HFFc6 (cell line): ENCODE measurements at regions not wholly inside any gene's neighbourhood (a gene's known extent, or its start where the extent isn't known, plus 50 kb on each side); places are given as distances from the start of the nearest gene placed in this dataset.

Source experiments
- DNase-seq: peaks from one replicate; pipeline ENCODE4 v3.0.0-alpha.2; 2018
- H3K27ac Mint-ChIP-seq: 2 replicates; pipeline ENCODE4 v1.8.0; 2020; ENCODE audit warnings: mild to moderate bottlenecking, mixed read lengths
- H3K27me3 Mint-ChIP-seq: 2 replicates; pipeline ENCODE4 v1.8.0; 2021; ENCODE audit warnings: mild to moderate bottlenecking, moderate library complexity, mixed read lengths; ENCODE audit not compliant: insufficient read depth
- H3K36me3 Mint-ChIP-seq: 2 replicates; pipeline ENCODE4 v1.8.0; 2021; ENCODE audit warnings: low read depth, mixed read lengths
- H3K4me1 Mint-ChIP-seq: 2 replicates; pipeline ENCODE4 v1.8.0; 2020; ENCODE audit warnings: low read depth, mixed read lengths
- H3K4me3 Mint-ChIP-seq: 2 replicates; pipeline ENCODE4 v1.8.0; 2020; ENCODE audit warnings: mild to moderate bottlenecking, moderate library complexity, mixed read lengths
- H3K9me3 Mint-ChIP-seq: 2 replicates; pipeline ENCODE4 v1.8.0; 2020; ENCODE audit warnings: mild to moderate bottlenecking, mixed read lengths
- TF ChIP-seq, protein P1 (sequence below): fragments of 200-600 bp; sonication (generic); IDR thresholded peaks from 2 replicates; pipeline ENCODE4 v1.5.0; 2021; ENCODE audit warnings: antibody characterized with exemption, mild to moderate bottlenecking

DNA sequence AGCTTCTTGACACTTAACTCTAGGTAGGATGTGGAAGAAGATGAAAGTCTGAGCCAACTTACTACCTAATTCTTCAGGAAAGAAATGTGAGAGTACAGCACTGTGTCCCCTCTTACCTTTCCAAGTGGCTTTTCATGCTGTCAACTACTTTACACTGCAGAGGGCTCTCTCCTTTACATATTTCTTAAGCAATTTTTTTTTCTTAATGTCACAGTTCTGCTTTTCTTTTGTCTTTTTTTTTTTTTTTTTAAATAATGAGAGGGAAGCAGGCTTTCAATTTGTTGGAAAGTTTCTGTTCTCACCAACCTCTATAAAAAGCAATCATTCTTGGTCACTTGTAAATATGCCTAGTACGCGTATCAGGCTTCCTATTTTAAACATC is 212.7 kb upstream of the MIR17HG start:
- DNase-seq: no peak
- no peaks in the 10 kb centered on the region; the same call in 1 of the 2 replicates for H3K27me3 Mint-ChIP-seq
- H3K9me3 Mint-ChIP-seq: peaks cover 5% of the 10 kb centered on the region; the same call in 1 of the 2 replicates
- H3K27ac Mint-ChIP-seq: no peak overlapping the region
- no peaks in the 10 kb centered on the region for H3K4me1 Mint-ChIP-seq
- TF ChIP-seq, protein P1, sequence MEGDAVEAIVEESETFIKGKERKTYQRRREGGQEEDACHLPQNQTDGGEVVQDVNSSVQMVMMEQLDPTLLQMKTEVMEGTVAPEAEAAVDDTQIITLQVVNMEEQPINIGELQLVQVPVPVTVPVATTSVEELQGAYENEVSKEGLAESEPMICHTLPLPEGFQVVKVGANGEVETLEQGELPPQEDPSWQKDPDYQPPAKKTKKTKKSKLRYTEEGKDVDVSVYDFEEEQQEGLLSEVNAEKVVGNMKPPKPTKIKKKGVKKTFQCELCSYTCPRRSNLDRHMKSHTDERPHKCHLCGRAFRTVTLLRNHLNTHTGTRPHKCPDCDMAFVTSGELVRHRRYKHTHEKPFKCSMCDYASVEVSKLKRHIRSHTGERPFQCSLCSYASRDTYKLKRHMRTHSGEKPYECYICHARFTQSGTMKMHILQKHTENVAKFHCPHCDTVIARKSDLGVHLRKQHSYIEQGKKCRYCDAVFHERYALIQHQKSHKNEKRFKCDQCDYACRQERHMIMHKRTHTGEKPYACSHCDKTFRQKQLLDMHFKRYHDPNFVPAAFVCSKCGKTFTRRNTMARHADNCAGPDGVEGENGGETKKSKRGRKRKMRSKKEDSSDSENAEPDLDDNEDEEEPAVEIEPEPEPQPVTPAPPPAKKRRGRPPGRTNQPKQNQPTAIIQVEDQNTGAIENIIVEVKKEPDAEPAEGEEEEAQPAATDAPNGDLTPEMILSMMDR: no peak
- no peak overlapping the region for H3K4me3 Mint-ChIP-seq
- no peaks in the 10 kb centered on the region for H3K36me3 Mint-ChIP-seq

DNA sequence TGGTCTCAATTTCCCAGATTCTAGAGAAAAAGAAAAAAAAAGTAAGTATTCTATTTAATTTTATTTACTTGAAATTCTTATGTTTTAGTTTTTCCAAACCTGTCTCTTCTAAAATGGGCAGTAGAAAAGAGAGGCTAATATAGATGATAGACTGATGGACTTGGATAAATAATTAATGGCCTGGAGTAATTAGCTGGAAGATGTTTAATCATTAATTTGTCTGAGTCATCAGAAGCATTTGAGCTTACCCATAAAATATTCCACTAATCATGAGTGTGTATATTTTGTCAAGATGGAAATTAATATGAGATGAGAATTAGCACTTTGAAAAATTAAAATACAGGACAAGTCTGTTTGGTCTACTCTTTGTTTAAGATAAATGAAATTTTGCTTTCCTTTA is 212.1 kb upstream of the MIR17HG start:
- no peak for DNase-seq
- Mint-ChIP-seq H3K4me1 (no peaks in the 10 kb centered on the region), H3K9me3 (no peaks in the 10 kb centered on the region), H3K4me3 (no peak overlapping the region), H3K27ac (no peak overlapping the region), H3K27me3 (no peaks in the 10 kb centered on the region; the same call in 1 of the 2 replicates), H3K36me3 (no peaks in the 10 kb centered on the region)
- TF ChIP-seq, protein P1: no peak

DNA sequence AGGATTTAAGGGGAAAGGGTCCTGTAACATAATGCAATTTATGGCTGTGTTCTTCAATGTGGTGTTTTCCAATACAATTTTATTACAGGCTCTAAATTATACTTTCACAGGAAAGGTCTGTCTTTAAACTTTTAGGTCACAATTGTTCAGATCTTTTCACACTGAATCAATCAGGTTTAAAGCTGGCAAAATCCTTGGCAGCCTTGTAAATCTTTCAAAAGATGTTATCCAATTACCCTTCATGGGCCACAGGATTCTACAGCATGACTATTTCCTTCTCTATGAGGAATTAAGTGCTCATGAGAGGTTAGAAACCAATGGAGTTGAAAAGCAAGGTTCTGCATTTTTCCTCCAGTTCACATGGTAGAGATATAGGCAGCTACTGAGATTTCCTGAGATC is 211.5 kb upstream of the MIR17HG start:
- H3K36me3 Mint-ChIP-seq: no peaks in the 10 kb centered on the region
- H3K9me3 Mint-ChIP-seq: no peaks in the 10 kb centered on the region
- H3K27me3 Mint-ChIP-seq: no peaks in the 10 kb centered on the region; the same call in 1 of the 2 replicates
- no peak overlapping the region for H3K4me3 Mint-ChIP-seq
- DNase-seq: no peak
- TF ChIP-seq, protein P1: no peak
- no peak overlapping the region for H3K27ac Mint-ChIP-seq
- H3K4me1 Mint-ChIP-seq: no peaks in the 10 kb centered on the region

DNA sequence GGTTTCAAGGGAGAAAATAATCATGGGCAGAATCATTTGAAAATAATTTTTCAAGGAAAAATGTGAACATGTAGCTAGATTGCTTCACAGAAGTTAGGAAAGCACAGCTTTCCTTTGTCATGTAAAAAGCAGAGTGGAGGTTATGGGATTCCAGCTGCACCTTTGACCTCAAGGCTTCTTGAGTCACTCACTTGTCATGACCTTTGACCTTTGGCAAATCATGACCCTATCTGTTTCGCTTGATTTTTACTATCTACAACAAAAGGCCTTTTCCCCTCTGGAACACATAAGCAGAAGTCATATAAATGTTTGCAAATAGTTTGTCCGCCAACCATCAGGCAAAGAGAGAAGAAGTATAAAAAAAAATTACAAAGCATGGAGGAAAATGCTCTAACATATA is 210.7 kb upstream of the MIR17HG start:
- Mint-ChIP-seq H3K9me3 (no peaks in the 10 kb centered on the region), H3K27me3 (no peaks in the 10 kb centered on the region; the same call in 1 of the 2 replicates), H3K36me3 (no peaks in the 10 kb centered on the region), H3K27ac (no peak overlapping the region), H3K4me1 (no peaks in the 10 kb centered on the region), H3K4me3 (no peak overlapping the region)
- DNase-seq: no peak
- TF ChIP-seq, protein P1: no peak

DNA sequence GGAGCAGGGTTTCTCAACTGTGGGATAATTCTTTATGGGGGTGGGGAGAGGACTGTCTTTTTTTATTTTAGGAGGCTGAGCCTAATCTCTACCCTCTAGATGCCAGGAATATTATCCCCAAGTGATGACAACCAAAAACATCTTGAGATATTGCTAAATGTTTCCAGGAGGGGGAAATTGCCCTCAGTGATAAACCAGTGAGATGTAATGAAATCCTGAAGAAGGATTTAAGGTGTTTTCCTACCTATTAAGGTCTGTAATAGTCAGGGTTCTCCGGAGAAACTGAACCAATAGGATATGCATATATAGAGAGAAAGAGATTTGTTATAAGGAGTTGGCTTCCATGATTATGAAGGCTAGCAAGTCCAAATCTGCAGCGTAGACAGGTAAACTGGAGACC is 208.3 kb upstream of the MIR17HG start:
- Mint-ChIP-seq H3K36me3 (no peaks in the 10 kb centered on the region), H3K27me3 (no peaks in the 10 kb centered on the region; the same call in 1 of the 2 replicates), H3K9me3 (no peaks in the 10 kb centered on the region; the same call in 1 of the 2 replicates), H3K27ac (no peak overlapping the region), H3K4me1 (no peaks in the 10 kb centered on the region), H3K4me3 (no peak overlapping the region)
- TF ChIP-seq, protein P1: no peak
- DNase-seq: no peak

DNA sequence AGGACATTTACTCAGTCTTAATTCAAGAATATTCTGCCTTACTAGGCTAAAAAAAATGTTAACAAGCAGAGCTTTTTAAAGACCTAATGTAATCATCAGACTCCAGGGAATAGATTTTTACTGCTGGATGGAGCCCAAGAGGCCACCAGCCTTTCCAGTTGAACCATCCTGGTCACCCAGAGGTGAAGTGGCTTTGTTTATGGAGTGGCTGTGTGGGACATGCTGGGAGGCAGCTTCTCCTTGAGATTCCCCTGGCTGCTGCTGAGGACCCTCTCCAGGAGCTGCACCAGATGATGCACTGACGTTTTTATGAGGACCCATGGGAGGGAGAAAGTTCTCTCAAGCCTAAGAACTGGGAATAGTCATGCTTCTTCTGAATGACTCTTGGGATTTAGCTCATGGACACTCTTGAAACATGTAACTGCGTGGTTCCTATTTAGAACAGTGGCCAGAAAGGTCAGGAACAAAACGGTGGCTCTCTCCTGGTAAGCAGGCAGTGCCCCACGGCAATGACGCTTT is 205.9 kb upstream of the MIR17HG start:
- TF ChIP-seq, protein P1: no peak
- peaks cover under 1% of the 10 kb centered on the region for H3K9me3 Mint-ChIP-seq
- H3K36me3 Mint-ChIP-seq: no peaks in the 10 kb centered on the region
- H3K27me3 Mint-ChIP-seq: no peaks in the 10 kb centered on the region; the same call in 1 of the 2 replicates
- no peak overlapping the region for H3K4me3 Mint-ChIP-seq
- no peaks in the 10 kb centered on the region for H3K4me1 Mint-ChIP-seq
- DNase-seq: no peak
- H3K27ac Mint-ChIP-seq: no peak overlapping the region
